ENCODE measurements at regions not wholly inside any gene's neighbourhood (a gene's known extent, or its start where the extent isn't known, plus 50 kb on each side); places are given as distances from the start of the nearest gene placed in this dataset.

- no peak for ATAC-seq
- Histone ChIP-seq H3K4me3 (no peak overlapping the region), H3K36me3 (ENCODE audit: low read depth) (no peaks in the 10 kb centered on the region), H3K4me1 (ENCODE audit: low read depth) (no peaks in the 10 kb centered on the region), H3K9me3 (no peaks in the 10 kb centered on the region)
- TF ChIP-seq, protein P1, sequence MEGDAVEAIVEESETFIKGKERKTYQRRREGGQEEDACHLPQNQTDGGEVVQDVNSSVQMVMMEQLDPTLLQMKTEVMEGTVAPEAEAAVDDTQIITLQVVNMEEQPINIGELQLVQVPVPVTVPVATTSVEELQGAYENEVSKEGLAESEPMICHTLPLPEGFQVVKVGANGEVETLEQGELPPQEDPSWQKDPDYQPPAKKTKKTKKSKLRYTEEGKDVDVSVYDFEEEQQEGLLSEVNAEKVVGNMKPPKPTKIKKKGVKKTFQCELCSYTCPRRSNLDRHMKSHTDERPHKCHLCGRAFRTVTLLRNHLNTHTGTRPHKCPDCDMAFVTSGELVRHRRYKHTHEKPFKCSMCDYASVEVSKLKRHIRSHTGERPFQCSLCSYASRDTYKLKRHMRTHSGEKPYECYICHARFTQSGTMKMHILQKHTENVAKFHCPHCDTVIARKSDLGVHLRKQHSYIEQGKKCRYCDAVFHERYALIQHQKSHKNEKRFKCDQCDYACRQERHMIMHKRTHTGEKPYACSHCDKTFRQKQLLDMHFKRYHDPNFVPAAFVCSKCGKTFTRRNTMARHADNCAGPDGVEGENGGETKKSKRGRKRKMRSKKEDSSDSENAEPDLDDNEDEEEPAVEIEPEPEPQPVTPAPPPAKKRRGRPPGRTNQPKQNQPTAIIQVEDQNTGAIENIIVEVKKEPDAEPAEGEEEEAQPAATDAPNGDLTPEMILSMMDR (IDR thresholded peaks at IDR 0.05) = no peak
- DNase-seq = no peak
- intact Hi-C loops (cut with DNase I, micrococcal nuclease) = no loop called here
These were observed 293.7 kb downstream of the TLE1 start for GRCh38 chr9:81395676-81396054.

- TF ChIP-seq, protein P1 (IDR thresholded peaks at IDR 0.05) = no peak
- H3K4me3 ChIP-seq = no peak overlapping the region
- no peaks in the 10 kb centered on the region for H3K4me1 ChIP-seq (ENCODE audit: low read depth)
- ATAC-seq (no peak), DNase-seq (no peak)
- no peaks in the 10 kb centered on the region for H3K9me3 ChIP-seq
- no peaks in the 10 kb centered on the region for H3K36me3 ChIP-seq (ENCODE audit: low read depth)
- intact Hi-C loops (cut with DNase I, micrococcal nuclease) = no loop called here
These were observed 294.3 kb downstream of the TLE1 start for GRCh38 chr9:81394881-81395675.

DNA sequence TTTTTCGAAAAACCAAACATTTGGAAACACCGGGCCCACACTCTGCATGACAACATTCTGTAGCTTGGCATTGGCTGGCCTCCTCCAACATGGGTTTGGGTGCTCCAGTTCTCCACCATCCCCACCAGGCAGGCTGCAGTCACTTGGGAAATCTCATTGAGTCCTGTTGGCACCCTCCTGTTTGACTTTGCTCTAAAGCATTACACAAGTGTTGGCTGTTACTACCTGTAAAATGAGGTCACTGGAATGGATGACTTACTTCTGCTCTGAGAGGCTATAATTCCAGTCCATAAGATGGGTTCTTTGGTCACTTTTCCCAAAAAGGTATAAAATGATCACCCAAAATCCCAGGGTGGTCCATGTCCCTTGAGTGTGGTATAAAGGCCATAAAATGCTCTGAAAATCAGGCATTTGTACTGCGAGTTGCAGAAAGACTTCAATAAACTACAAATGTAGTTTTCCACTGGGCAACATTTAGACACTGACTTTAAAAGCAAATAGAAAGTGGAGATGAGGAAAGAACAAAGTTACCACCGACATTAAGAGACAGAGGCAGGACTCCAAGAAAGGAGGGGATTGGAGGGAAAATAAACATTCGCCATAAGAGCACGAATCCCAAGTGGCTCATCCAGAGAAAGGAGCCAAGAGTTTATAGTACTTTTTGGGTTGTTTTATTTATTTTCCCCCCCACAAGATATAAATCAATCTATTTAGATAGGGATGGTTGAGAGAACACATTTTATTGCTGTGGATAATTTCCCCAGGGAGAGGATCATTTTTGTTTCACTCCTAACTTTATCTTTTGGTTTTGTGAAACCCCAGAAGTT, 295.1 kb downstream of the TLE1 start:
- intact Hi-C loops (cut with DNase I, micrococcal nuclease) = no loop called here
- TF ChIP-seq, protein P1 (IDR thresholded peaks at IDR 0.05) = no peak
- DNase-seq = no peak
- H3K4me3 ChIP-seq = no peak overlapping the region
- no peaks in the 10 kb centered on the region for H3K9me3 ChIP-seq
- no peaks in the 10 kb centered on the region for H3K36me3 ChIP-seq (ENCODE audit: low read depth)
- no peak for ATAC-seq
- no peaks in the 10 kb centered on the region for H3K4me1 ChIP-seq (ENCODE audit: low read depth)

DNA sequence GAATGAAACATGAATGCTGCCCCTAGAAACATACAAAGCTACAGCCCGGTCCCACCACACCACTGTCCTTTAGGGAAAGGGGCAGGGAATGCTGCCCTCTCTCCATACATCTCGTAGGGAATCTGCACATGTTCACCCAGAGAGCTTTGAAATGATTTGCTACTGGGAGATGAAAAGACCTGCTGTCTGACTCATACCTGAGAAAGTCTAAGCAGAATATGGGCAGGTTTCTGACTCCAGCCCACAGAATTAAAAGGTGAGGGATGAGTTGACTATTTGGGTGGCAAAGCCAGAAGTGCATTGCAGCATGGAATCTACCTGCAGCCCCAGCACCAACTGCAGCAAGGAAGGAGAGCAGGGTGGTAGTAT, 297.9 kb downstream of the TLE1 start:
- no peak for ATAC-seq
- intact Hi-C loops (cut with DNase I, micrococcal nuclease) = no loop called here

DNA sequence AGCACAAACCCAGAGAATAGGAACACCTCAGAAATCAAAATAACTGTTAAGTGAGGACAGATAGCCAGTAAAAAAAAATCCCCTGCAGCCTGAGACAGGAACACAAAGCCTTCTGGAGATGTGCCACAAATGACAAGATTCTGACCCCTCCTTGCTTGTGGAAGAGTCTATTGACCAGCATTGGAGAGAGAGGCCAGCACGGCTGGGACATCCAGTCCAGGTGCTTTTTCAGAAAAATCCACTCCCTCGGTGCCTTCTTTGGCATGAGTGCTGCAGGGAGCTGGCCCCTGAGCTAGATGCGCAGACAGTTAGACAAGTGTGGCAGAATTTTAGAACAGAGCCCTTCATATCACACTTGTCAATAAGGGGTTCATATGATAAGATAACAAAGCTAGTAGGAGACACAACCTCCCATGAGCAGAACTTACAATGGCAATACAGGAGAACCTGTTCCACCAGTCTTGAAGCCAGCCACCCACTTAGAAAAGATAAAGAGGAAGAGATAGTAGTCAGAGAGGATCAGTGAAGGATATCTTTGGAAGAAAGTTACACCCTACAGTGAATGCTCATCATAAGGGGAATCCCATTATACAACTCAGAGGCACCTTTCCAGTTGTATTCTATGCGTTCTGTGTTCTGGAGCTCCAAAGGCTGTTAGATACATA, 298.4 kb downstream of the TLE1 start:
- Histone ChIP-seq H3K4me1 (ENCODE audit: low read depth) (no peaks in the 10 kb centered on the region), H3K36me3 (ENCODE audit: low read depth) (no peaks in the 10 kb centered on the region), H3K4me3 (no peak overlapping the region), H3K9me3 (no peaks in the 10 kb centered on the region)
- DNase-seq = no peak
- intact Hi-C loops (cut with DNase I, micrococcal nuclease) = no loop called here
- ATAC-seq = no peak
- TF ChIP-seq, protein P1 (IDR thresholded peaks at IDR 0.05) = no peak

More for the DNA sequence above, 297.9 kb downstream of the TLE1 start:
- TF ChIP-seq, protein P1 (IDR thresholded peaks at IDR 0.05) = no peak
- H3K4me3 ChIP-seq = no peak overlapping the region
- H3K4me1 ChIP-seq (ENCODE audit: low read depth) = no peaks in the 10 kb centered on the region
- no peaks in the 10 kb centered on the region for H3K36me3 ChIP-seq (ENCODE audit: low read depth)
- no peaks in the 10 kb centered on the region for H3K9me3 ChIP-seq
- no peak for DNase-seq
